Mucosa of gallbladder (tissue), 1 donor: ENCODE measurements at regions not wholly inside any gene's neighbourhood (a gene's known extent, or its start where the extent isn't known, plus 50 kb on each side); places are given as distances from the start of the nearest gene placed in this dataset.

Source experiments
- DNase-seq: peaks from one replicate; pipeline ENCODE4 v3.0.0-alpha.2; 2020; ENCODE audit warnings: low spot score
- donor health status: DM: no; HTN: no; CAD: no.

DNA sequence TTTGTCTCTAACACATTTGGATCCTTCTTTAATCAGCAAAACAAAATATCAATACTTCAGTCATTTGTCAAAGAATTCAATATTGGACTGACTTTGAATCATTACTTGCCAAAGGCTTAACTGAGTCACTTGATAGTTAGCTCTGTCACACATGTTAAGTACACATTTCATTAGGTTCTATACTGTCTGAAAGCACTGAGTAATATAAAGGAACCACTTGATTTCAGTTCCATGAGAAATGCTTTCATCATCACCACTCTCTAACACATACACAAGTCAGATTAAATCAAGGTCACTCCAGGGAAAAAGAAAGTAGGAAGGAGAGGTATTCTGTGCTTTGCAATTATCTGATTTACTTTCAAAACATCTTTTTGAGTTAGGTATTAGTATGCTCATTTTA lies 1233.1 kb downstream of the C4orf33 start:
- DNase-seq = no peak

DNA sequence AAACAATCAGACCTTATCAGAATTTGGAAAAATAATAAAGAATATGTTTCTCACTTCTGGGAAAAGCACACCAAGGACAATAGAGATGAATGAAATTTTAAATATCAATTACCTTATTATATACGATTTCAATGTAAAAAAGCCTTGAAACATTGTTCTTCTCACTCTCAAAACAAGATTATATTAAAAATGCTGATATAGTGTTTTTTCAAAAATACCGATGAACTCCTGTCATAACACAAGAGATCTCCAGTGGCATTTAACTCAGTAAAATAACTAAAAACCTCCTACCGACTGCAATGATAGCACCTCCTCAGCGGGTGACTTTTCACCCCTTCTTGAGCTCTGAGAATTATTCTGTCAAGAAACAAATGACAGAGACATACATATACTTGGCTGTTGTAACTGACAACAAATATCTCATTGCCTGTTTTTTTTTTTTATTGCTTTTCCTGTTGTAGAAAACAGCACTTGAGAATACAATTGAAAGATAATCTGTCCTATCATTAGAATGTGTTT lies 1237.3 kb downstream of the C4orf33 start:
- DNase-seq = no peak

DNA sequence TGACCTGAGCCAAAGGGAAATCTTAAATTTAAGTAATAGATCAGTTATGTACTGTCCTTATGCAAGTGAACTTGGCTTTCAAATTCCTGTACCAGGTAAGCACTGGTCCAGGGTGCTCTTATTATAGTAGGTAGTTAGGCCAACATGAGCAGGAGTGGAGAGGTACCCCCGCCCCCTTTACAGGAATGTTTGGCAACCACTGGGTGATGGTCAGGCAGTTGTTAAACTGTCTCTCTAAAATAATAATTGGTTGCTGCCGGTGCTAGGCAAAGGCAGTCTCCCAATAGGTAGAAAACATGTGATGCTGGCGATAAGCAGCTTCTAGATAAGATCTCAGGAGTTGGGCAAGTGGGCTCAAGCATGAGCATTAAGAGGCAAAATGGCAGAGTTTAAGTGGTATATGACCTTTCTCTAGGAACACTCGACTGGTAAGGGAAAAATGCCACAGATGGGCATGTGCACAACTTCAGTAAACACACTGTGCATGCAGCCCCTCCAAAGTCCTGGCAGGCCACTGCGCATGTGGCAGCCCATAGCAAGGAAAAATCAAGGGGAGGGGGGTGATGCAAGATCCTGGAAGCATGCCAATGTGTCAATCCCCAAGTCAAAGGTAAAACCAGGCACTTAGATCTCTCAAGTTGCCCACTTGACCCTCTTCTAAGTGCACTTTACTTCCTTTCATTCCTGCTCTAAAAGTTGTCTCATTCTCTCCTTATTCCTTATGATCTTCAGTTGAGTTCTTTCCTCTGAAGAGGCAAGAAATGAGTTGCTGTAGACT lies 1239.7 kb downstream of the C4orf33 start:
- no peak for DNase-seq

DNA sequence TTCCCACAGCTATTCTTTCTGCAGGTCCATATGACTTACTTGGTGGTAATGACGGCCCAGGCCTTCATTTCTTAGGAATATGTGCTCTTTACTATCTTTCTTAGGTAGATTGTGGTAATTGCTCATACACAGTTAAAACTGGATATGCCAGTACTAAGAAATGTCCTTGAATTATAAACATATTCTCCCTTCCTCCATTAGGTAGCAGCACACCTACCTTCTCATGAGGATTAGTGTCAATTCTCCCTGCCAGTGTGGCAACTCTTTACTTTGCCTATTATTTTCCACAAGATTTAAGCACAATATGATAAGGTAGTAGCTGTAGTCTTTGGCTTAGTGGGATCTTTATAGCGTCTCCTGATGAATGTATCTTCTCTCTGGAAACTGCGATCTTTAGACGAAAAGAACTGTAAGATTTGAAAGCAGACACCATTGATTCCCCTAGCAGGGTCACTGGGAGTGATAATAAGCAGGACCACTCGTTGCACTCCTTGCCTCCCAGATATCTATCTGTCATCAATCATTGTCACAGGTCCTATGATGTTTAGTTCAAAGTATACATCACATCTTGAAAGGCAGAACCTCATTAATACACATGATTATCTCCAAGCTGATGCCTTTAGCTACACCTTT lies 1240.7 kb downstream of the C4orf33 start:
- no peak for DNase-seq

DNA sequence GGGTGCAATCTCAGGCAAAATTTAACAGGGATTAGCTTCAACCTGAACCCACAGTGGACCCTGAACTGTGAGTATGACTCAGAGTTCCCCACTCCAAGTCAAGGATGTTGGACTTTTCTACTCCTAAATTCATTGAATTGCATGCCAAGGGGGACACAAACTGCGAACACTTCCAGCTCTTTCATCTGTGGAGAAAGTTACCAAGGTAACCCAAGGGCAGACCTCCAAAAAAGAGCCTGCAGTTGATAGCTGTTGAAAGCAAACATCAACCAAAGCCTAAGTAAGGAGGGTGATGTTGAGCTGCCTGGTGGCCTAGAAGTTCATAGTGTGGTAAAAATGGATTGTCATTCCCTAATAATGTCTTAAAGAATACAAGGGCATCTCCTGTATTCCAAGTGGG lies 1242.9 kb downstream of the C4orf33 start:
- no peak for DNase-seq

DNA sequence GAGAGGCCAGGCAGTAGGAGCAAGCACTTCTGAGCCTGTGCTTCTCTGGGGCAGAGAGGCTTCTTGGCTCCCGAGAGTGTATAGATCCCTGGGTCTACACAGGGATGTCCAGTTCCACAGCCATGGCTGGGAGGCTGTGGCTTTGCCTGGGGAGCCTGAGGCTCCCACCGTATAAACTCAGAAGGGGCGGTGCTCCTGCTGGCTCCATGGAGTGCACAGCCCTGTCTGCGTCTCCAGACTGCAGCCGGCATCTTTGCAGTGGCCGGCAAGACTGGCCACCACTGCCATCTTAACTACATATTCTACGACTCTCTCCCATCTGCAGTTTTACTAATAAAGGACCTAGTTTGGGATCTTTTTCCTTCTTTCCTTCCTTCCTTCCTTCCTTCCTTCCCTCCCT lies 1253.8 kb downstream of the C4orf33 start:
- no peak for DNase-seq

DNA sequence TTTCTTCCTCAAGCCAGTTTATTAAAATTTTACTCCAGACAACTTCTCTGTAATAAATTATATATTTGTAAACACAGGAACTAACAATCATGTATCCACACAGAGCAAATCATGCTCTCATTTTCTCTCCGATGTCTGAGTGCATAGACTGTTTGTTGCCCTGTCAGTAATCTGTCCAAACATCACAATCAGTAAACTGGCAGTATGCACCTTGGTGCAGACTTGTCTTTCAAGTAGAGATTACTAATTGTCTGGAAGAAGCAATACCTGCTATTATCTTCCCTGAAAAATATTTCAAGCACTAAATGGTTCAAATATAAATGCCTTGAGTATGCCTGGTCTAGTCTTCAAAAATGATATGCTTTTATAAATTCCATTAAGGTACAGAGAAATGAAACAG lies 1260.9 kb downstream of the C4orf33 start:
- DNase-seq = no peak

DNA sequence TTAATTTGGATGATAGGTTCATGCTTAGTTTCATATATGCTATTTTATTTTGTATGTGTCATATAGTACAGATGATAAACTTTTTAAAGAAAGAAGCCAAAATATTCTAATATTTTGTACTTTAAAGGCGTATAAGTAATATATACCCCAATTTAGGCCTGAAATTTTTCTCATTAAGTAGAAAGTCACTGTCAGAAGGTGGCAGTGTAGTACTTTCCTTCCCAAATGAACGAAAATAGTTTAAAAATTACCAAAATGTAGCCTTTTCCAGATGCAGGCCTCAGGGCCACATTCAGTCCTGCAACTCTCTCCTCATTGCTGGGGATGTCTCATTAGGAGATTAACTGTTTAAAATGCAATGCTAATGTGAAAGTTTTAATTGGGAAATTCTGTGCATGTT lies 1263.6 kb downstream of the C4orf33 start:
- DNase-seq = no peak

DNA sequence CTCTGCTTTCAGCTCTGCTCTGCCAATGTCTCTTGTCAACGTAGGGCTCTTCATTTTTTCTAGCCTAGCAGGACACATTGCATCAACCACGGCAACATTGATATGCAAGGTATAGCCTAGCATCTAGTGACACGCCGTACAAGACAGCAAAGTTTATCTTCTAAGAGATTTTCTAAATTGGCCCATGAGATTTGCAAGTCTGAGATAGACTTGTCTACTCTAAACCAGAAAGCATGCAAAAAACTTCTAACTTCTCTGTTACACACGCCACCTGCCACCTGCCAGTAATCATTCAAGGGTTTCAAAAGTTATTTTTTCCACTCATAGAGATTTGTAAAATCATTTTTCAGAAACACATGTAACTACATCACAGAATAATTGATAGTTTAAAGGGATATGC lies 1265.7 kb downstream of the C4orf33 start:
- no peak for DNase-seq

DNA sequence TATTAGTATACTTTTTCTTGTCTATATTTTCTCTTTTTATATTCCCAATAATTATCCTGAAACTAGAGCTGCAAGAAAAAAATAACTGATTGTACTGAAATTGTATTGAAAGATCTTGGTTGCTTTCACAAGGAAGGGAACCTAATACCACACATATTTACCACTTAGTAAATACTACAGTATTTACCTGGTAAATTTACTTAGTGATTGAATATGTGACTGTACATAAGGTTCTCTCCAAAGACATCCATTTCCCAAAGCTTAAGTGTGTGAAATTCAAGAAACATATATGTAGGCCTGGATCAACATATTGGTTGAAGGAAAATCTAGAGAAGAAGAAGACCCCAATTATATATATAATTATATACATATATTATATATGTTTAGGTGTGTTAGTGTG lies 1272.7 kb downstream of the C4orf33 start:
- no peak for DNase-seq

DNA sequence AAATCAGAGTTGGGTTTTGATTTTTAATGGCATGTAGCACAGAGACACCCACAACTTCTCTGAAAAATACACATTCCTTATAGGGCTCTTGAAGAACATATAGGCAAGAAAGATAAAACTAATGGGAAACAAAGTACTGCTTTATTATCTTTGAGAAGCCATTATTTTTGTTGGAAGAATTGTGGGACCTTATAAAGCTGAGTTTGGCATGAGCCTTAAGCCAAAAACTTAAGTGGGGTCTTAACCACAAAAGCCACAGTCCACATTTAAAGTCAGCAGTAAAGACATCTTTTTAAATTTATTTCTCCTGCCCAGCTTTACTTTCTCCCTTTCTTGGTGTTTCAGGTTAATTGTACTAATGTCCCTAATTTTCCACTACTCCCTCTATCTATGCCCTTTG lies 1297.3 kb downstream of the C4orf33 start:
- DNase-seq = no peak

DNA sequence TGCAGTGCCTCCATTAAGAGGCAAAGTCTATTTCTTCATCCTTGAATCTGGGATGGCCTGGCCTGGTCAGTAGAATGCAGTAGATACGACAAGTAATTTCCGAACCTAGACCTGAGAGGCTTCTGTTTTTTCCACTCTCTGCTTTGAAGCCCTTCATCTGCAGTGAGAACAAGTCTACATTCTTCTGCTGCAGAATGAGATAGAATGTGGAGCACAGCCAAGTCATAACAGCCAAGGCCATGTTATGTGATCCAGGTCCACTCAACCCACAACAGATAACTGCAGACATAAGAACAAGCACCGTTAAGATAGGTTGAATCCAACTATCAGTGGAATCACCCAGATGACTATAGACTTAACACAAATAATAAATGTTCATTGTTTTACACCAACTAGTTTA lies 1297.7 kb downstream of the C4orf33 start:
- no peak for DNase-seq

DNA sequence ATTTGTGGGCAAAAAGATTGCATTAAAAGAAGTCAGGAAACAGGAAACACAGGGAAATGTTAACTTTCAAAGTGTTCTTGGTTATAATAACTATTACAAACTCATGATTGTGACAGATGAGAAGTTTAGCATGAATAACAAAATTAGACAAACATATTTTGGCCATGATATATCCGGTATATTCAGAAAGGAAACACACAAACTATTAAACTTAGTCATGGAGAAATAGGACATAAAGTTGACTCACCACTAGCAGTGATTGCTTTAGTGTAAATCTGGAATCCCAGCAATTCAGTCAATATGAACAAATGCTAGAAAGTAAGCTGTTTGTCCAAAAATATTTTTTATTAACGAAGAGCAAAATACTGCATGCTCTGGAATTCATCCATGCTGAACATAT lies 1299.9 kb downstream of the C4orf33 start:
- DNase-seq = no peak

DNA sequence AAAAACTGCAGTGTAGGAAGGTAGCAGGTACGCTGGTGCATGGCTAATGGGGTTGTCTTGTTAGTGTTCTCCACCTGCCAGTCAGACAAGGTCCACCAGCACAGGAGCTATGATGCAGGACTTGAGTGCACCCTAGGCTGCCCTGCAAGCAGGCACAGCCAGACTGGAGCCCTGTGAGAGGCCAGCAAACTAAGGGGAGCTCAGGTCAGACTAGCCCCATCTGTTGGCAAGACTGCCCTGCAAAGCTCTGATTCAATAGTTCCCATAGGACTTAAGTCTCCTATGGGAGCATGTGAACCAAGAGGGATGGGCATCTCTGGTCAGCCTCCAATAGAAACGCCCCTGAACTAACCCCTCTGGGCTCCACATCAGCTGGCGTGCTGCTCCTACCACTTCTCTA lies 1307.3 kb downstream of the C4orf33 start:
- no peak for DNase-seq

DNA sequence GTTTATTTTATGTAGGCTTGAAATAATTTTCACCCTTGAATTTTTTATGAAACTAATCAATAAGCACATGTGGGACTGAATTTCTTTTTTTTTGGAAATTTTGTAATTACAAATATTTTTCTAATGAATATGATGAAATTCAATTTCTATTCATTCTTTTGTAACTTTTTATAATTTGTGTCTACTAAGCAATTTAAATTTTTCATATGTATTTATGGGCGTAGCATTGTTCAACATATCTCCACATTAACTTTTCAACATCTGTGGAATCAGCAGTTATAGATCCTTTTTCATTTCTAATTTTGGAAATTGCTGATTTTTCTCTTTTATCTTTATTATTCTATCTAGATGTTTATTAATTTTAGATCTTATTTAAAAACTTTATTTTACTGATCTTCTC lies 1320.3 kb downstream of the C4orf33 start:
- no peak for DNase-seq

DNA sequence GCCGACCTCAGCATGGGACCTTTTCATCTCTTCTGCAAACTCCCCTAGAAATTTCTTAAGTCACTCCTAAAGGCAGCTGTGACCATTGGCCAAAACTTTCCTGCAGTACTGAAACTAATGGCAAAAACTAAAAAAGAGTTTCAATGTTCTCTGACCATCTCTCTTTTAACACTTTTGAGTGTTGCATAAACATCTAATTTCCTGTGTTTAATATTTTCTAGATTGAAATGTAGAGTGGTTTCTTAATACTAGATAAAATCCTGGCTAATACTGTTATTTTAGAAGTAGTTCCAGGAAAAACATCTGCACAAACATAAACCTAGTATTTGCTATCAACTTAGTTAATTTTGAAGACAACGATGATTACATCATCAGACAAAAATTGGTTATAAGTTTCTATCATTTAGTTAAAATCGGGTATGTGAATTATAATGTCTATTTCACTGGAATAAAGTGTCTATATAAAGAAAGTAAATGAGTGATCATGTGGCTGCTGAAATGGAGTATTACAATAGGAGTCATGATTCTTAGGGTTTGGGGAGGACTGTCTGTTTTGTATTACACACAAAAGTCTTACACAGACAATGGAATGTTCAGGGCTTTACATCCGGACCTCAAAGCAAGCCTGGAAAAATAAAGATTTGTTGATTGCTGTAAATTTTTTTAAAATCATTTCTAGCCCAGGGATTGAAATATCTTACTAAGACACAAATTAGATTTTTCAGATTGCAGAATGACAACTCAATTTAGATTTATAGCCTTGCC lies 1323.4 kb downstream of the C4orf33 start:
- no peak for DNase-seq

DNA sequence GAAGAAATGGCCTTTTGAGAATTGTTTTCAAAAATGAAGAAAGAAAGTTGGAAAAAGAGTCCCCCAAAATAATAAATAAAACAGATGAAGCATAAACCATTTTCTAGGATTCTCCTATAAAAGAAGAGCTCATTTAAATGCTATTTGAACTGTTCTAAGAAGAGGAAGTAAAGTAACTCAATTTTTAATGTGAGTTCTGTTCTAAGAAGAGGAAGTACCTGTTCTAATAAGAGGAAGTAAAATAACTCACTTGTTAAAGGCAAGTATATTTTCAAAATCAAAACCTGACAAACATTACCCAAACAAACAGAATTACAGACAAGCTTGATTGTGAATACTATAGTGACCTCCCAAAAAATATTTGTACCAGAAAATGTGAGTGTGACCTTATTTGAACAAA lies 1326.3 kb downstream of the C4orf33 start:
- no peak for DNase-seq

DNA sequence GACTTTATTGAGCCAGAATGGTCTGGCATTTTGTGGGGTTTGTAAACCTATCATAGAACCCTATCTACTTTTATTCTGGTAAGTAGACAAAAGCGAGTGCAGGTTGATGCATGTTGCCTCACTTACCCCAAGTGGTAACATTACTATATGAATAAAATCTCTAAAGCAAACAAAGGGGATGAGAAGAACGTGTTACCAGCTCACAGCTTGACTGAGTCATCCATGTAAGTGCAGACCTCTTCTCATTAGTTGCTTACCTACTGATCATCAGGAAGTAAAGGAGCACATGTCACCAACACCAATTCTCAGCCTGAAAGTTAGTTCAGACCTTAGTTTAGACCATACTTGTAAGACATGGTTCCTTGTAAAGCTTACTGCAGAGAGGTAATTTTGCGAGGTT lies 1328.3 kb downstream of the C4orf33 start:
- no peak for DNase-seq

DNA sequence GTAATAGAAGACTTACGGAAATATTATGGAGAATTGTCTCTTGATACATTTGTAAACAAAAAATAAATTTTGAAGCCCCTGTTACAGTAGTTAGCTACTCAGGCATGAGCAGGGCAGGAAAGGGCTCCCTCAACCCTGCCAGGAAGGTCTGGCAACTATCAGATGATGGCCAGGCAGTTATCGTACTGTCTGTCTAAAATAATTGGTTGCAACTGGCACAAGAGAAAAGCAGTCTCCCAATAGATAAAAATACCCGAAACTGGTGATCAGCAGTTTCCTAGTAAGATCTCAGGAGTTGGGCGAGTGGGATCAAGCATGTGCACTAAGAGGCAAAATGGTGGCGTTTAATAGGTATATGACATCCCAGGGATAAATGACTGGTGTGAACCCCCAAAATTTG lies 1336.3 kb downstream of the C4orf33 start:
- no peak for DNase-seq

DNA sequence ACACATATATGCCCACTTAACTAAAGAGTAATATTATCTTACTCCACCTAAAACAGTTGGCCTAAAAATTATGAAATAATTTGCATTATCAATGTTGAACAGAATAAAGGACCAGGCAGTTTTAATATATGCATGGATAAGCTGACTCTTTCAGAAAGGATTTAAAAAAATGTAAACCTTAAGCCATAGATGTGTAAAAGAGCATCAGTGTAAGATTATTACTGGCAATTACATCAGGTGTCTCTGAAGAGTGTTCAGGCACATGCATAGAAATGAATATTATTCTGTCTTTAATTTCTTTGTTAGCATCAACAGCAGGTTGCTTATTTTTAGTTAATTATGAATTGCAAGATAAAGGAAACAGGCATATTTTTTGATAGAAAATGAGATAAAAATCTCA lies 1353.8 kb downstream of the C4orf33 start:
- DNase-seq = no peak

DNA sequence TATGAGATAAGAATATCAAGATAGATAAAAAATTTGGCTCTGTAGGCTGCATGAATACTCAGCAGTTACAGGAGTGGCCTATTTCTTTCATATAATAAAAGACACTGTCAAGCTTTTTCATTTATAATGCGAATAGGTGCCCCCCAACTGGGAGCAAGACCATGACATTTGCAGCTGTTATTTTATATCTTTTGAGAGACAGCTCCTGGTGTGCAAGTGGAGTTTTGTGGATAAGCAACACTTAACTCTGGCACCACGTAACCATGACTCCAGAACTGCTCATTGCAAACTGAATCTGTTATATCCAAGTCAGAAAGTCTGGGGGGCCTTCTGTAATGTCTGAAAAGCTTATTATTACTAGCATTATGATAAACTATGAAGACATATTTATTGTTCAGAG lies 1372.4 kb downstream of the C4orf33 start:
- no peak for DNase-seq

DNA sequence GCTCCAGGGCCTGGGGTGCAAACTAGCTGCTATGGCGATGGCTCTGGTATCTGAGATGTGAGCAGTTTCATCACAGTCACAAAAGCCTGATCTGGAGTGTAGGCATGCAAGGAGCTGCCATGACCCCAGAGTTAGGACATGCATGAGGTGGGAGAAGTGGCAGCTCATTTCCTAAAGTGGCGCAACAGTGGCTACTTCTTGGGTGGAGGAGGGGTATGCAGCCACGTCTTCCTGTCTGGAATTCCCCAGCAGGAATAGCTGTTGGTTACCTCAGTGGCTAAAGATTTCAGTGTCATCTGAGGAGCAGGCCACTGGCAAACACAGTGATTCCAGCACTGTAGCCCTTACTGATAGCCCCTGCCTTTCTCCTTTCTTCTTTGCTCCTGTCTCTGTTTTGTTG lies 1382.5 kb downstream of the C4orf33 start:
- no peak for DNase-seq

DNA sequence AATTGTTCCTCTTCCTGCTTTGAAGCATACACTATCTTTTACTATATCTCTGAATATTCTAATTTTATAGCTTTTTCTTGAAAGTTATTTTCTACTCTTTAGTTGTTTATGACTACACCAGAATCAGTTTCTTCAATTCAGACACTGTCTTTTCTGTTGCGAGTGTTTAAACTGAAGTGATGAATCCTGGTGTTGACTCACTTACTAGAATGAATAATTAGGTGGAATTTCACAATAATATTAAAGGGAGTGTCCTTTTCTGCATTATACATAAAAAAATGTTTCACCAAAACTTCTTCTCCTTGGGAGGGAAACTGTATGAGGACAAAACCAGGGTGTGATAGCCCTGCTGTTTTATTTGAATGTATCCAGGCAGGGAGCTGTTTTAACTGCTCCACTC lies 1383.1 kb downstream of the C4orf33 start:
- DNase-seq = no peak
